ENCODE measurements at regions not wholly inside any gene's neighbourhood (a gene's known extent, or its start where the extent isn't known, plus 50 kb on each side); places are given as distances from the start of the nearest gene placed in this dataset.
"Not testable (repeated sequence)": the region's sequence is repeated elsewhere in the genome, so short reads cannot be mapped to it uniquely, and the experiment has no call there.

DNA sequence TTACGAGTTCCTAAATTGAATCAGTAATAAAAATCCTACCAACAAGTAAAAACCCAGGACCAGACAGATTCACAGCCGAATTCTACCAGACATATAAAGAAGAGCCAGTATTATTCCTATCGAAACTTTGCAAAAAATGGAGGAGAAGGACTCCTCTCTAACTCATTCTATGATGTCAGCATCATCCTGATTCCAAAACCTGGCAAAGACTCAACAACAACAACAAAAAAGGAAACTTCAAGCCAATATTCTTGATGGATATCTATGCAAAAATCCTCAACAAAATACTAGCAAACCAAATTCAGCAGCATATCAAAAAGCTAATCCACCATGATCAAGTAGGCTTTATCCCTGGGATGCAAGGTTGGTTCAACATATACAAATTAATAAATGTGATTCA, 84.6 kb upstream of the ADRB2 start:
- DNase-seq = not testable (repeated sequence)

GRCh38 chr5:148744380-148744779, 82.0 kb upstream of the ADRB2 start:
- not testable (repeated sequence) for DNase-seq

- no peak for DNase-seq
These were observed 79.4 kb upstream of the ADRB2 start for GRCh38 chr5:148746826-148747535.

DNA sequence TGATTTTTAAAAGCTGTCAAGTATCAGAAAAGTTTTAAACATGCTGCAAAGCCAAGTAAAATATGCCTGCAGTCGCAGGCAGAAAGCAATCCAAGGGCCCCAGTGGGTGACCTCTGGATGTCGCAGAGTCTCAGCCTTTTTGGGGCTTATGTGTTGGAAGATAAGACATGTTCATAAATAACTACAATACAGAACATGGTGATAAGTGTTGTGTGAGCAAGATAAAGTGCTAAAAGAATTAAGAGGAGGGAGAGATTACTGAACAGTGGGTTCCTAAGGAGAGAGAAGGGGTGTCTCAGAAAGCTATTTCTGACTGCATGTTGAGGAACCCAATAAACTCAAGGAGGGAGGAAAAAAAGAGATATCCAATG, 78.9 kb upstream of the ADRB2 start:
- DNase-seq = no peak

- DNase-seq = no peak
These were observed 77.6 kb upstream of the ADRB2 start for GRCh38 chr5:148748702-148749392.

- DNase-seq = no peak
These were observed 75.8 kb upstream of the ADRB2 start for GRCh38 chr5:148750614-148751013.

DNA sequence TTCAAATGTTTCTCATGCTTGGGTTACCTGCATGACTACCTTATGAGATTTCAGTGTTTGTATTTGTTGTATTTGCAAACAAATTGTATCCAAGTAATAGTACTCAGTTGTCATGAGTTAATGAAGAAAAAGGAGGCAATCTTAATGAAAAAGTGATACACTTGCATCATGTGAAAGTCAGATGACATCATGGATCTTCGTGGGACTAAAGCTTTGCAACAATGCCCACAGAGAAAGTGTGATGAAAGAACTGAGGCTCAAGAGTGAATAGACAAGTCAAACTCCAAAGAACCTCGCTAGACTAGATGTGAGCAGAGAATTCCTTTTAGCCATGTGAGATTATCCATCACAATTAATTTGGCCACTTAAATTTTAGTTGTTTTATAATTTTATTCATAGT, 75.4 kb upstream of the ADRB2 start:
- DNase-seq = no peak

- not testable (repeated sequence) for DNase-seq
These were observed 74.0 kb upstream of the ADRB2 start for GRCh38 chr5:148752375-148752774.

DNA sequence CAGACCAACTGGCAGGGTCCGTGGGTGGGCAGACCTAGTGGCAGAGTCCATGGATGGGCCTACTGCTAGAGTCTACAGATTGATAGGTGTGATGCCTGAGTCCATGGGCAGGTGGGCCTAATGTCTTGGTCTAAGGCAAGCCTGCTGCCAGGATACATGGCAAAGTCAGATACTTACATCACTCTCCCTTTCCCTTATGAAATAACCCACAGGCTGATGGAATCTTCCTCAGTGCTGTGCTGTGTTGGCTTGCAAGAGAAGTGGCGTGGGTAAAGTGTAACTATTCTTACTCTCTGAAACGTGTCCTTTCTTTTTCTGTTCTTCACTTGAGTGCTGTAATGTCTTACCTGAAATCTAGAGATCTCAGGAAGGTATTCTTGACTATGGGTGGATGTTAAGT, 67.3 kb upstream of the ADRB2 start:
- DNase-seq = no peak

GRCh38 chr5:148760945-148761638, 65.3 kb upstream of the ADRB2 start:
- no peak for DNase-seq

GRCh38 chr5:148763996-148764395, 62.4 kb upstream of the ADRB2 start:
- DNase-seq = no peak

DNA sequence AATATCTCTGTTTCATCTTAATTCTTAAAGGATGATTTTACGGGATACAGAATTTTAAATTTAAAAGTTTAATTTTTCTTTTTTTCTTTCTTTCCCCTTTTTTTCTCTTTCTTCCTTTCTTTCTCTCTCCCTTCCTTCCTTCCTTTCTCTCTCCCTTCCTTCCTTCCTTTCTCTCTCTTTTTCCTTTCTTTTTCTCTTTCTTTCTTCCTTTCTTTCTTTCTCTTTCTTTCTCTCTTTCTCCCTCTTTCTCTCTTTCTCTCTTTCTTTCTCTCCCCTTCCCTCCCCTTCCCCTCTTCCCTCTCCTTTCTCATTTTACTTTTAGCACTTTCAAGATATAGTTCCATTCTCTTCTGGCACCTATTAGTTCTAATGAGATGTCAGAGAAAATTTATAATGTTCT, 61.4 kb upstream of the ADRB2 start:
- no peak for DNase-seq

- DNase-seq = no peak
These were observed 57.5 kb upstream of the ADRB2 start for GRCh38 chr5:148768806-148769415.

GRCh38 chr5:148769941-148770340, 56.5 kb upstream of the ADRB2 start:
- no peak for DNase-seq

DNA sequence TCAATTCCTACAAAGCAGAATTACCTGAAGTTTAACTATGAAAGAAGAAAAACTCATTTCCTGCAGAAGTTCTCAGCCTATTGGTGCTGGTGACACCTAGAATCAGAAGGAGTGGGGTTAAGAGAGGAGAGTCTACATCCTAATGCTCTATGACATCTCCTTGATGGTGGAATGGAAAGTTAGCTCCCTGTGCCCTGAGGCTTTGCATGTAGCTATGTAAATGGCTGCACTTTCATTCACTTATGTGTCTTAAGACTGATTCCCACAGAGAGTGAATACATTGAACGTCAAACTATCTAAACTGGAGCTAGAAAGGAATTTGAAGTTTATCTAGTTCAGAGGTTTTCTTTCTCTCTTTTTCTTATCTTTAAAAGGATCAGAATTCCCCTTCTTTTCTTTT, 52.1 kb upstream of the ADRB2 start:
- DNase-seq = no peak

- no peak for DNase-seq
These were observed 50.1 kb upstream of the ADRB2 start for GRCh38 chr5:148776261-148776660.

Measured in left kidney (tissue), 1 donor.